H1 (cell line): ENCODE measurements at regions not wholly inside any gene's neighbourhood (a gene's known extent, or its start where the extent isn't known, plus 50 kb on each side); places are given as distances from the start of the nearest gene placed in this dataset.

Experiments used
- ASH2L ChIP-seq: fragments of 200-600, 300-600 bp; sonication (generic); IDR thresholded peaks from one replicate; pipeline ENCODE4 v1.7.1; 2017; ENCODE audit warnings: low read length
- CBX5 ChIP-seq: fragments of 300-800, 300-1000 bp; sonication (generic); IDR thresholded peaks from 2 replicates; pipeline ENCODE4 v1.7.1; 2016; ENCODE audit warnings: antibody characterized with exemption, low read length, low read depth
- CHD2 ChIP-seq: IDR thresholded peaks from 2 replicates; pipeline ENCODE4 v1.6.1; 2012; ENCODE audit warnings: low read length, improper control_type of control experiment
- CREB1 ChIP-seq: IDR thresholded peaks from 2 replicates; pipeline ENCODE4 v1.6.1; 2012; ENCODE audit warnings: inconsistent platforms
- EZH2 ChIP-seq: fragments of 200-600 bp; sonication (generic); IDR thresholded peaks from 2 replicates; pipeline ENCODE4 v1.7.1; 2012; ENCODE audit warnings: low read depth, mild to moderate bottlenecking, moderate library complexity, low read length, inconsistent platforms; ENCODE audit not compliant: severe bottlenecking
- KDM5A ChIP-seq: fragments of 200-600 bp; IDR thresholded peaks from 2 replicates; pipeline ENCODE4 v1.7.1; 2012; ENCODE audit warnings: mild to moderate bottlenecking, low read length, inconsistent platforms, mixed read lengths
- MAFK ChIP-seq: IDR thresholded peaks from 2 replicates; pipeline ENCODE4 v1.6.1; 2012; ENCODE audit warnings: low read depth, mild to moderate bottlenecking, improper control_type of control experiment, low read length
- SIN3A ChIP-seq, 2 experiments: IDR thresholded peaks in 1 of 2; conservative IDR thresholded peaks in 1 of 2; 2 replicates each; pipeline ENCODE4 v1.6.1; 2011 to 2012; ENCODE audit warnings: low read length in 2 of 2, improper control_type of control experiment in 1 of 2, low read depth in 1 of 2, mild to moderate bottlenecking in 1 of 2
- SP1 ChIP-seq: IDR thresholded peaks from 2 replicates; pipeline ENCODE4 v1.6.1; 2011; ENCODE audit warnings: low read depth, low read length
- USF2 ChIP-seq: IDR thresholded peaks from 2 replicates; pipeline ENCODE4 v1.6.1; 2011; ENCODE audit warnings: low read length, improper control_type of control experiment
- YY1 ChIP-seq: IDR thresholded peaks from 2 replicates; pipeline ENCODE4 v1.6.1; 2011; ENCODE audit warnings: low read depth, mild to moderate bottlenecking, low read length
- TF ChIP-seq, protein P1 (sequence below): fragments of 300-600 bp; sonication (generic); IDR thresholded peaks from 2 replicates; pipeline ENCODE4 v1.7.1; 2012; ENCODE audit warnings: low read length, moderate library complexity, mild to moderate bottlenecking, inconsistent platforms; ENCODE audit not compliant: insufficient replicate concordance

- TF ChIP-seq, protein P1, sequence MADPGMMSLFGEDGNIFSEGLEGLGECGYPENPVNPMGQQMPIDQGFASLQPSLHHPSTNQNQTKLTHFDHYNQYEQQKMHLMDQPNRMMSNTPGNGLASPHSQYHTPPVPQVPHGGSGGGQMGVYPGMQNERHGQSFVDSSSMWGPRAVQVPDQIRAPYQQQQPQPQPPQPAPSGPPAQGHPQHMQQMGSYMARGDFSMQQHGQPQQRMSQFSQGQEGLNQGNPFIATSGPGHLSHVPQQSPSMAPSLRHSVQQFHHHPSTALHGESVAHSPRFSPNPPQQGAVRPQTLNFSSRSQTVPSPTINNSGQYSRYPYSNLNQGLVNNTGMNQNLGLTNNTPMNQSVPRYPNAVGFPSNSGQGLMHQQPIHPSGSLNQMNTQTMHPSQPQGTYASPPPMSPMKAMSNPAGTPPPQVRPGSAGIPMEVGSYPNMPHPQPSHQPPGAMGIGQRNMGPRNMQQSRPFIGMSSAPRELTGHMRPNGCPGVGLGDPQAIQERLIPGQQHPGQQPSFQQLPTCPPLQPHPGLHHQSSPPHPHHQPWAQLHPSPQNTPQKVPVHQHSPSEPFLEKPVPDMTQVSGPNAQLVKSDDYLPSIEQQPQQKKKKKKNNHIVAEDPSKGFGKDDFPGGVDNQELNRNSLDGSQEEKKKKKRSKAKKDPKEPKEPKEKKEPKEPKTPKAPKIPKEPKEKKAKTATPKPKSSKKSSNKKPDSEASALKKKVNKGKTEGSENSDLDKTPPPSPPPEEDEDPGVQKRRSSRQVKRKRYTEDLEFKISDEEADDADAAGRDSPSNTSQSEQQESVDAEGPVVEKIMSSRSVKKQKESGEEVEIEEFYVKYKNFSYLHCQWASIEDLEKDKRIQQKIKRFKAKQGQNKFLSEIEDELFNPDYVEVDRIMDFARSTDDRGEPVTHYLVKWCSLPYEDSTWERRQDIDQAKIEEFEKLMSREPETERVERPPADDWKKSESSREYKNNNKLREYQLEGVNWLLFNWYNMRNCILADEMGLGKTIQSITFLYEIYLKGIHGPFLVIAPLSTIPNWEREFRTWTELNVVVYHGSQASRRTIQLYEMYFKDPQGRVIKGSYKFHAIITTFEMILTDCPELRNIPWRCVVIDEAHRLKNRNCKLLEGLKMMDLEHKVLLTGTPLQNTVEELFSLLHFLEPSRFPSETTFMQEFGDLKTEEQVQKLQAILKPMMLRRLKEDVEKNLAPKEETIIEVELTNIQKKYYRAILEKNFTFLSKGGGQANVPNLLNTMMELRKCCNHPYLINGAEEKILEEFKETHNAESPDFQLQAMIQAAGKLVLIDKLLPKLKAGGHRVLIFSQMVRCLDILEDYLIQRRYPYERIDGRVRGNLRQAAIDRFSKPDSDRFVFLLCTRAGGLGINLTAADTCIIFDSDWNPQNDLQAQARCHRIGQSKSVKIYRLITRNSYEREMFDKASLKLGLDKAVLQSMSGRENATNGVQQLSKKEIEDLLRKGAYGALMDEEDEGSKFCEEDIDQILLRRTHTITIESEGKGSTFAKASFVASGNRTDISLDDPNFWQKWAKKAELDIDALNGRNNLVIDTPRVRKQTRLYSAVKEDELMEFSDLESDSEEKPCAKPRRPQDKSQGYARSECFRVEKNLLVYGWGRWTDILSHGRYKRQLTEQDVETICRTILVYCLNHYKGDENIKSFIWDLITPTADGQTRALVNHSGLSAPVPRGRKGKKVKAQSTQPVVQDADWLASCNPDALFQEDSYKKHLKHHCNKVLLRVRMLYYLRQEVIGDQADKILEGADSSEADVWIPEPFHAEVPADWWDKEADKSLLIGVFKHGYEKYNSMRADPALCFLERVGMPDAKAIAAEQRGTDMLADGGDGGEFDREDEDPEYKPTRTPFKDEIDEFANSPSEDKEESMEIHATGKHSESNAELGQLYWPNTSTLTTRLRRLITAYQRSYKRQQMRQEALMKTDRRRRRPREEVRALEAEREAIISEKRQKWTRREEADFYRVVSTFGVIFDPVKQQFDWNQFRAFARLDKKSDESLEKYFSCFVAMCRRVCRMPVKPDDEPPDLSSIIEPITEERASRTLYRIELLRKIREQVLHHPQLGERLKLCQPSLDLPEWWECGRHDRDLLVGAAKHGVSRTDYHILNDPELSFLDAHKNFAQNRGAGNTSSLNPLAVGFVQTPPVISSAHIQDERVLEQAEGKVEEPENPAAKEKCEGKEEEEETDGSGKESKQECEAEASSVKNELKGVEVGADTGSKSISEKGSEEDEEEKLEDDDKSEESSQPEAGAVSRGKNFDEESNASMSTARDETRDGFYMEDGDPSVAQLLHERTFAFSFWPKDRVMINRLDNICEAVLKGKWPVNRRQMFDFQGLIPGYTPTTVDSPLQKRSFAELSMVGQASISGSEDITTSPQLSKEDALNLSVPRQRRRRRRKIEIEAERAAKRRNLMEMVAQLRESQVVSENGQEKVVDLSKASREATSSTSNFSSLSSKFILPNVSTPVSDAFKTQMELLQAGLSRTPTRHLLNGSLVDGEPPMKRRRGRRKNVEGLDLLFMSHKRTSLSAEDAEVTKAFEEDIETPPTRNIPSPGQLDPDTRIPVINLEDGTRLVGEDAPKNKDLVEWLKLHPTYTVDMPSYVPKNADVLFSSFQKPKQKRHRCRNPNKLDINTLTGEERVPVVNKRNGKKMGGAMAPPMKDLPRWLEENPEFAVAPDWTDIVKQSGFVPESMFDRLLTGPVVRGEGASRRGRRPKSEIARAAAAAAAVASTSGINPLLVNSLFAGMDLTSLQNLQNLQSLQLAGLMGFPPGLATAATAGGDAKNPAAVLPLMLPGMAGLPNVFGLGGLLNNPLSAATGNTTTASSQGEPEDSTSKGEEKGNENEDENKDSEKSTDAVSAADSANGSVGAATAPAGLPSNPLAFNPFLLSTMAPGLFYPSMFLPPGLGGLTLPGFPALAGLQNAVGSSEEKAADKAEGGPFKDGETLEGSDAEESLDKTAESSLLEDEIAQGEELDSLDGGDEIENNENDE: no peak
- TF ChIP-seq CBX5 (no peak), EZH2 (no peak), CREB1 (no peak), USF2 (no peak), SIN3A (conservative IDR thresholded peaks at IDR 0.05 in 1 of 2, IDR thresholded peaks at IDR 0.05 in 1 of 2; ENCODE audit: low read depth in 1 of 2, low read length in 2 of 2) (no peak), YY1 (no peak), ASH2L (no peak), CHD2 (no peak), MAFK (no peak), KDM5A (no peak), SP1 (no peak)
Measured at GRCh38 chr20:43363506-43363905, 94.2 kb upstream of the SRSF6 start (continued).
